HG03439 (cell line): ENCODE measurements at regions not wholly inside any gene's neighbourhood (a gene's known extent, or its start where the extent isn't known, plus 50 kb on each side); places are given as distances from the start of the nearest gene placed in this dataset.

Experiments used
- ATAC-seq: cut with Tn5 transposase; IDR thresholded peaks from one replicate; pipeline ENCODE4 v1.9.1; 2021; ENCODE audit warnings: mild to moderate bottlenecking, moderate library complexity; ENCODE audit not compliant: unreplicated experiment

GRCh38 chr14:89613260-89614008 is 196.4 kb upstream of the FOXN3 start:
- ATAC-seq = no peak

- ATAC-seq = no peak
Observed at GRCh38 chr14:89609500-89610100, 192.6 kb upstream of the FOXN3 start.

- ATAC-seq = no peak
Observed at GRCh38 chr14:89607453-89607852, 190.4 kb upstream of the FOXN3 start.

- ATAC-seq = no peak
Observed at GRCh38 chr14:89603938-89604480, 187.0 kb upstream of the FOXN3 start.

- no peak for ATAC-seq
Observed at GRCh38 chr14:89600950-89601826, 184.2 kb upstream of the FOXN3 start.

GRCh38 chr14:89600029-89600428 is 183.0 kb upstream of the FOXN3 start:
- no peak for ATAC-seq

GRCh38 chr14:89598548-89599186 is 181.6 kb upstream of the FOXN3 start:
- ATAC-seq = no peak

GRCh38 chr14:89592961-89593360 is 175.9 kb upstream of the FOXN3 start:
- no peak for ATAC-seq

GRCh38 chr14:89589400-89590118 is 172.5 kb upstream of the FOXN3 start:
- ATAC-seq = no peak

GRCh38 chr14:89588840-89589296 is 171.8 kb upstream of the FOXN3 start:
- ATAC-seq = no peak

GRCh38 chr14:89588016-89588415 is 171.0 kb upstream of the FOXN3 start:
- no peak for ATAC-seq

- ATAC-seq = no peak
Observed at GRCh38 chr14:89587136-89587420, 170.0 kb upstream of the FOXN3 start.

- ATAC-seq = no peak
Observed at GRCh38 chr14:89586258-89587135, 169.5 kb upstream of the FOXN3 start.

GRCh38 chr14:89578156-89578555 is 161.1 kb upstream of the FOXN3 start:
- ATAC-seq = no peak

- no peak for ATAC-seq
Observed at GRCh38 chr14:89576960-89577359, 159.9 kb upstream of the FOXN3 start.

- no peak for ATAC-seq
Observed at GRCh38 chr14:89576145-89576927, 159.3 kb upstream of the FOXN3 start.

- ATAC-seq = no peak
Observed at GRCh38 chr14:89575386-89576061, 158.5 kb upstream of the FOXN3 start.

GRCh38 chr14:89574420-89574819 is 157.4 kb upstream of the FOXN3 start:
- ATAC-seq = no peak
